ENCODE measurements at regions not wholly inside any gene's neighbourhood (a gene's known extent, or its start where the extent isn't known, plus 50 kb on each side); places are given as distances from the start of the nearest gene placed in this dataset.

- TF ChIP-seq CTCF (IDR thresholded peaks at IDR 0.05) (no peak), POLR2A (IDR thresholded peaks at IDR 0.05) (no peak)
These were observed 715.5 kb upstream of the PTPRD start for GRCh38 chr9:11328326-11328725.

Data from heart left ventricle (tissue), 13 donors.